Uterus (tissue), 3 donors: ENCODE measurements at regions not wholly inside any gene's neighbourhood (a gene's known extent, or its start where the extent isn't known, plus 50 kb on each side); places are given as distances from the start of the nearest gene placed in this dataset.

Experiments used
- DNase-seq, 2 donors: peaks; one replicate each; pipeline ENCODE4 v3.0.0-alpha.2; 2019 to 2020
- H3K27ac ChIP-seq, 2 donors: fragments of 200-600 bp; sonication (generic); 1 replicate in 1 of 2; 2 replicates in 1 of 2; pipeline ENCODE4 v1.5.1; 2016 to 2018
- H3K27me3 ChIP-seq, 2 donors: fragments of 200-600 bp; sonication (generic); one replicate each; pipeline ENCODE4 v1.5.1; 2018 to 2019; ENCODE audit warnings: control low read depth in 1 of 2
- H3K36me3 ChIP-seq, 2 donors: fragments of 200-600 bp; sonication (generic); one replicate each; pipeline ENCODE4 v1.5.1; 2019; ENCODE audit warnings: control low read depth in 1 of 2
- H3K4me1 ChIP-seq, 2 donors: fragments of 200-600 bp; sonication (generic); one replicate each; pipeline ENCODE4 v1.5.1; 2018 to 2019; ENCODE audit warnings: control low read depth in 1 of 2
- H3K4me3 ChIP-seq, 2 donors: fragments of 200-600 bp; sonication (generic); 1 replicate in 1 of 2; 2 replicates in 1 of 2; pipeline ENCODE4 v1.5.1; 2018 to 2019; ENCODE audit warnings: mild to moderate bottlenecking in 1 of 2
- H3K9me3 ChIP-seq, 2 donors: fragments of 200-600 bp; sonication (generic); one replicate each; pipeline ENCODE4 v1.5.1; 2019; ENCODE audit warnings: control low read depth in 1 of 2
- CTCF ChIP-seq, 4 experiments: fragments of 200-600 bp in 2 of 4; fragments of 450-650 bp in 2 of 4; sonication (generic) in 2 of 4; IDR thresholded peaks; one replicate each; pipeline ENCODE4 v1.5.1; 2016 to 2019; ENCODE audit warnings: antibody characterized with exemption in 4 of 4, mild to moderate bottlenecking in 2 of 4, moderate library complexity in 1 of 4
- POLR2A ChIP-seq, 2 donors: fragments of 450-650 bp; IDR thresholded peaks; one replicate each; pipeline ENCODE4 v1.6.1; 2016; ENCODE audit warnings: antibody characterized with exemption in 2 of 2, mild to moderate bottlenecking in 1 of 2, moderate library complexity in 1 of 2
- intact Hi-C: fragments of 100-400 bp; cut with DNase I; formaldehyde crosslinking; loops from one replicate; pipeline ENCODE4 v1.15.1; 2023; ENCODE audit warnings: low total_unique reads
- donor health status: DM: yes; HTN: yes; CAD: no.

DNA sequence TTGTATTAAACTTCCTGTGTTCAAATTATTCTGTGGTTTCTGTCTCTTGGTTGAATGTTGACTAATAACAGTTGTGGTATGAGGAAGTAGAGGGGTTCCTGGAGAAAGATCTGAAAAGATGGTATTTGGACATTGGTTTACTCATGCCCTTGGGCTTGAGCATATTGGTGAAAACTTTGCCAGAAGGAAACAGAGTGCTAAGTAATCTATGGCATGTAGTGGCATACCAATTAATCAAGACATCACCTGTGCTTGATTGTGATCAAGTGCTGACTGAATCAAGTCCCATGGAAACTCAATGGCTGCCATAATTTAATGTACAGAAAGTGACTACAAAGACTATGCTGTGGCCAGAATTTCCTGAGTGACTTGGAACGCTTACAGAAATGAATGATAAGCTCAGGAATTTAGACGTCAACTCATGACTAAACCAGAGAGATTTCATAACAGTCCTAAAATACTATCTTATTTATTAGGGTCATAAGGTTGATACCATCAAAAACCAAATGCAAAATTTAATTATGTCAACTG, 2062.9 kb downstream of the ARAP2 start:
- no peak for DNase-seq
- intact Hi-C loops = no loop called here
- Histone ChIP-seq H3K4me1 (no peaks in the 10 kb centered on the region), H3K9me3 (no peaks in the 10 kb centered on the region), H3K36me3 (no peaks in the 10 kb centered on the region), H3K27ac (no peak overlapping the region), H3K4me3 (no peak overlapping the region), H3K27me3 (no peaks in the 10 kb centered on the region)
- TF ChIP-seq CTCF (IDR thresholded peaks at IDR 0.05) (no peak), POLR2A (IDR thresholded peaks at IDR 0.05) (no peak)

GRCh38 chr4:34181891-34182290, 2062.4 kb downstream of the ARAP2 start:
- Histone ChIP-seq H3K9me3 (no peaks in the 10 kb centered on the region), H3K4me1 (no peaks in the 10 kb centered on the region), H3K27me3 (no peaks in the 10 kb centered on the region), H3K36me3 (no peaks in the 10 kb centered on the region), H3K4me3 (no peak overlapping the region), H3K27ac (no peak overlapping the region)
- intact Hi-C loops = no loop called here
- DNase-seq = no peak
- TF ChIP-seq POLR2A (IDR thresholded peaks at IDR 0.05) (no peak), CTCF (IDR thresholded peaks at IDR 0.05) (no peak)

DNA sequence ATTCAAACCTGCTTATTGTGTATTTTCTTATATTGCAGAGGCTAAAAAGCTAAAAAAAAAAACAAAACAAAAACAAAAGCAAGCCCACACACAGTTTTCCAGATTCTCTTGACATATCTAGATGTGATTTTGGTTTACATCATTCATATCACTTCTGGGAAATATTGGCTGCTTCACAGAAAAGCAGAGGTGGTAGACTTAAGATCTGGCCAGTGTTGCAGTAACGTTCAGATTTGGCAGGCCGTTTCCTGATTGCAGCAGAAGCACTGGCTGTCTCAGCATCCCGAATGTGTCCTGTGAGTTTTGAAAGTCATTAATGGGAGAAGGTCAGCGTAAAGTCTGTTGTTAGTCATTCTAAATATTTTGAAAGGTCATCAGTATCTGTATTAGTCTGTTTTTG, 2062.0 kb downstream of the ARAP2 start:
- TF ChIP-seq POLR2A (IDR thresholded peaks at IDR 0.05) (no peak), CTCF (IDR thresholded peaks at IDR 0.05) (no peak)
- H3K36me3 ChIP-seq = no peaks in the 10 kb centered on the region
- no peak overlapping the region for H3K4me3 ChIP-seq
- H3K4me1 ChIP-seq = no peaks in the 10 kb centered on the region
- H3K27me3 ChIP-seq = no peaks in the 10 kb centered on the region
- no peak for DNase-seq
- no peak overlapping the region for H3K27ac ChIP-seq
- H3K9me3 ChIP-seq = no peaks in the 10 kb centered on the region
- intact Hi-C loops = no loop called here

DNA sequence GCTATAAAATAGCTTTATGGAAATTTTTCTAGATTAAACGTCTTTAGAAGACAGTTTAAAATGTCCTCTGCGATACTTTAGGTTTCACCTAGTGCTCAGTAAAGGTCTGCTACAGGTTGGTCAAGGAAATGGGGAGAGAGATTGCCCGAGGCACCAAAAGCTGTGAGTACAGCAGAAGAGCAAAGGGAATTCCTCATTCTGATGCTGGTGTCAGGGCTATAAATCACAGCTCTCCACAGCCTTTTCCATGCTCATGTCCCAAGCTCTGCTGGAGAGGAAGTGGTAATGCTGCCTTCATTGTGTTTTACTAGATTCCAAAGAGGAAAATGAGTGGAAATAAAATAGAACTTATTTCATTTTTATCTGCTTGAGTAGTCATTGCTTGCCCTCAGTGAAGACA, 2060.4 kb downstream of the ARAP2 start:
- TF ChIP-seq POLR2A (IDR thresholded peaks at IDR 0.05) = no peak
- TF ChIP-seq CTCF (IDR thresholded peaks at IDR 0.05) = no peak

DNA sequence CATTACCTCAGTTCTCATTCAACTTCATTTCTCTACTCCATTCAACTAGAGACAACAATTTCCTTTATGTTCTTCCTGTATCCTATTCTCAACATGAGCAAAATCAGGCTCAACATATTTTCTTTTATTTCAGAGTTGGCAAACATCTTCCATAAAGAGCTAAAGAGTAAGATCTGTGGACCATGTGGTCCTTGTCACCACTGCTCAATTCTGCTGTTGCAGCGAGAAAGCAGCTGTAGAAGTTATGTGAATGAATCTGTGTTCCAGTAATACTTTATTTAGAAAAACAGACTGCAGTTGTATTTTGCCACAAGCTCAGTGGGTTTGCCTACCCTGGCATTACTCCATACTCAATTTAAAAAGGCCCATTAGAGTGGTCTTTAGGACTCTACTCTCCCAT, 2057.3 kb downstream of the ARAP2 start:
- no peaks in the 10 kb centered on the region for H3K27me3 ChIP-seq
- TF ChIP-seq CTCF (IDR thresholded peaks at IDR 0.05) (no peak), POLR2A (IDR thresholded peaks at IDR 0.05) (no peak)
- no peak overlapping the region for H3K27ac ChIP-seq
- intact Hi-C loops = no loop called here
- H3K4me1 ChIP-seq = no peaks in the 10 kb centered on the region
- H3K4me3 ChIP-seq = no peak overlapping the region
- no peak for DNase-seq
- no peaks in the 10 kb centered on the region for H3K9me3 ChIP-seq
- H3K36me3 ChIP-seq = no peaks in the 10 kb centered on the region

More for the DNA sequence above, 2060.4 kb downstream of the ARAP2 start:
- Histone ChIP-seq H3K9me3 (no peaks in the 10 kb centered on the region), H3K4me1 (no peaks in the 10 kb centered on the region), H3K36me3 (no peaks in the 10 kb centered on the region), H3K4me3 (no peak overlapping the region), H3K27ac (no peak overlapping the region), H3K27me3 (no peaks in the 10 kb centered on the region)
- no peak for DNase-seq
- intact Hi-C loops = no loop called here
